GM13977 (cell line): ENCODE measurements at regions not wholly inside any gene's neighbourhood (a gene's known extent, or its start where the extent isn't known, plus 50 kb on each side); places are given as distances from the start of the nearest gene placed in this dataset.

Source experiments
- DNase-seq: peaks from one replicate; pipeline ENCODE4 v3.0.0; 2012; ENCODE audit warnings: low spot score
- in situ Hi-C: fragments of 300-500 bp; cut with MboI; formaldehyde crosslinking; loops from one replicate; pipeline ENCODE4 v1.12.0; 2022; ENCODE audit warnings: low sequenced_read_pairs, low pct_unique_long_range_greater_than_20kb, mixed read lengths, inconsistent platforms; ENCODE audit not compliant: unreplicated experiment
- TF ChIP-seq, protein P1 (sequence below): IDR thresholded peaks from 2 replicates; pipeline ENCODE4 v1.5.1; 2012; ENCODE audit warnings: mild to moderate bottlenecking, control low read depth; ENCODE audit not compliant: insufficient read depth; ENCODE audit errors: extremely low read depth, missing control alignments

DNA sequence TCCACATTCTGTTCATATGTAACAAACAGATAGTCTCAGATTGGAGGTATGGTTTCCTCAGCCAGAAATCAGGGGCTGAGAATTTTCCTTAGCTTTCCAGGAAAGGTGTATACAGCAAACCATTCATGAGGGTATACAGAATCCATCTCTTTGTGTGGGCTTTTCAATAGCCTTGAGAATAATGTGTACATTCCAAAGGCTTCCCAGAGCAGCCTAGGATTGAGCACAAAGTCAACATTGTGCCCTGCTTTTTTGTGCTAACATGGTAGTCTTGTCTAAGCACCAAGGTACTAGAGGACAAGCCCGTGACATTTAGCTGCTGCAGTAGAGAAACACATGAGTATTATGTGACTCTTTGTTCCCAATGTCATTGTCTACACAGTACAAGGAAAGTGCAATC lies 322.1 kb upstream of the TANK start:
- no peak for DNase-seq
- TF ChIP-seq, protein P1, sequence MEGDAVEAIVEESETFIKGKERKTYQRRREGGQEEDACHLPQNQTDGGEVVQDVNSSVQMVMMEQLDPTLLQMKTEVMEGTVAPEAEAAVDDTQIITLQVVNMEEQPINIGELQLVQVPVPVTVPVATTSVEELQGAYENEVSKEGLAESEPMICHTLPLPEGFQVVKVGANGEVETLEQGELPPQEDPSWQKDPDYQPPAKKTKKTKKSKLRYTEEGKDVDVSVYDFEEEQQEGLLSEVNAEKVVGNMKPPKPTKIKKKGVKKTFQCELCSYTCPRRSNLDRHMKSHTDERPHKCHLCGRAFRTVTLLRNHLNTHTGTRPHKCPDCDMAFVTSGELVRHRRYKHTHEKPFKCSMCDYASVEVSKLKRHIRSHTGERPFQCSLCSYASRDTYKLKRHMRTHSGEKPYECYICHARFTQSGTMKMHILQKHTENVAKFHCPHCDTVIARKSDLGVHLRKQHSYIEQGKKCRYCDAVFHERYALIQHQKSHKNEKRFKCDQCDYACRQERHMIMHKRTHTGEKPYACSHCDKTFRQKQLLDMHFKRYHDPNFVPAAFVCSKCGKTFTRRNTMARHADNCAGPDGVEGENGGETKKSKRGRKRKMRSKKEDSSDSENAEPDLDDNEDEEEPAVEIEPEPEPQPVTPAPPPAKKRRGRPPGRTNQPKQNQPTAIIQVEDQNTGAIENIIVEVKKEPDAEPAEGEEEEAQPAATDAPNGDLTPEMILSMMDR = no peak
- in situ Hi-C loops = no loop called here

GRCh38 chr2:160838691-160839090 lies 321.5 kb upstream of the TANK start:
- in situ Hi-C loops = no loop called here
- TF ChIP-seq, protein P1 = no peak

GRCh38 chr2:160842286-160842685 lies 317.9 kb upstream of the TANK start:
- TF ChIP-seq, protein P1 = no peak
- in situ Hi-C loops = no loop called here
- no peak for DNase-seq

More at GRCh38 chr2:160838691-160839090, 321.5 kb upstream of the TANK start:
- no peak for DNase-seq

DNA sequence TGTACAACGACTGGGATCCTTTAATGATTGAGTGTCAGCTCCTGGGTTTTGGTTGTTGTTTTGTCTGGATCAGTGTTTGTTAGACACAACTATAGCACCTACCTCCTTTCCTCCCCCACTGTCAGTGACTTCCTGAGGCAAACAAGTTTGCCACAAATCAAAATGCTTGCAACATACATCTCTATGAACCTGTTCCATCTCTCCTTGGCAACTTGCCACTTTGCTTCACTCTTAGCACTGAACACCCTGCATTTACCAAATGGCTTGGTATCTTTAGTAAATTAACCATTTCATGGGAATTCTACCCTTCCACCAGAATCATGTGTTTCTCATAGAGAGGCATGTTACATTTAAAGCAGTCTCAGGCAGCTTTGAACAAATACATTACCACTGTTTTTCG lies 301.1 kb upstream of the TANK start:
- no peak for DNase-seq
- TF ChIP-seq, protein P1 = no peak
- in situ Hi-C loops = no loop called here

- in situ Hi-C loops = no loop called here
- TF ChIP-seq, protein P1 = no peak
- no peak for DNase-seq
These were observed 298.0 kb upstream of the TANK start for GRCh38 chr2:160862226-160862625.

GRCh38 chr2:160868891-160869290 lies 291.3 kb upstream of the TANK start:
- TF ChIP-seq, protein P1 = no peak
- in situ Hi-C loops = no loop called here
- DNase-seq = no peak

- TF ChIP-seq, protein P1 = no peak
- in situ Hi-C loops = no loop called here
- no peak for DNase-seq
These were observed 290.8 kb upstream of the TANK start for GRCh38 chr2:160869411-160869810.
